NB4 (cell line): ENCODE measurements at regions not wholly inside any gene's neighbourhood (a gene's known extent, or its start where the extent isn't known, plus 50 kb on each side); places are given as distances from the start of the nearest gene placed in this dataset.
"Not testable (repeated sequence)": the region's sequence is repeated elsewhere in the genome, so short reads cannot be mapped to it uniquely, and the experiment has no call there.

ENCODE experiments used
- DNase-seq: peaks from one replicate; pipeline ENCODE4 v3.0.0; 2010; ENCODE audit warnings: low read depth
- H3K4me3 ChIP-seq: one replicate; pipeline ENCODE4 v1.5.1; 2011; ENCODE audit warnings: mild to moderate bottlenecking, low read depth, low read length, moderate library complexity
- CTCF ChIP-seq: IDR thresholded peaks from one replicate; pipeline ENCODE4 v1.5.1; 2012; ENCODE audit warnings: low read depth, low read length
- MAX ChIP-seq: IDR thresholded peaks from 2 replicates; pipeline ENCODE4 v1.6.1; 2011; ENCODE audit warnings: low read depth, low read length
- MYC ChIP-seq: IDR thresholded peaks from 2 replicates; pipeline ENCODE4 v1.6.1; 2011; ENCODE audit warnings: low read depth, low read length
- POLR2A ChIP-seq: IDR thresholded peaks from 2 replicates; pipeline ENCODE4 v1.6.1; 2011; ENCODE audit warnings: mild to moderate bottlenecking; ENCODE audit not compliant: insufficient read length; ENCODE audit errors: extremely low read depth

- TF ChIP-seq CTCF: no peak
- no peak for TF ChIP-seq MYC
- no peak for TF ChIP-seq MAX
- no peak for TF ChIP-seq POLR2A
- DNase-seq: no peak
- H3K4me3 ChIP-seq: no peak overlapping the region
Measured at GRCh38 chr1:101370488-101370887, 133.7 kb downstream of the S1PR1 start.

- no peak for DNase-seq
Measured at GRCh38 chr1:101371259-101371658, 134.4 kb downstream of the S1PR1 start.

GRCh38 chr1:101373570-101373969 lies 136.8 kb downstream of the S1PR1 start:
- DNase-seq: no peak
- TF ChIP-seq MAX (no peak), MYC (no peak), POLR2A (no peak), CTCF (no peak)
- no peak overlapping the region for H3K4me3 ChIP-seq

More at GRCh38 chr1:101371259-101371658, 134.4 kb downstream of the S1PR1 start:
- H3K4me3 ChIP-seq: no peak overlapping the region
- TF ChIP-seq POLR2A: no peak
- no peak for TF ChIP-seq MYC
- TF ChIP-seq MAX: no peak
- no peak for TF ChIP-seq CTCF

- H3K4me3 ChIP-seq: not testable (repeated sequence)
Measured at GRCh38 chr1:101375448-101375847, 138.6 kb downstream of the S1PR1 start.

GRCh38 chr1:101376121-101377083 lies 139.6 kb downstream of the S1PR1 start:
- no peak overlapping the region for H3K4me3 ChIP-seq
- TF ChIP-seq MAX (no peak), POLR2A (no peak), CTCF (no peak), MYC (no peak)
- no peak for DNase-seq

More at GRCh38 chr1:101375448-101375847, 138.6 kb downstream of the S1PR1 start:
- not testable (repeated sequence) for DNase-seq

- TF ChIP-seq MAX: no peak
- no peak for TF ChIP-seq MYC
- TF ChIP-seq POLR2A: no peak
- no peak for TF ChIP-seq CTCF
- no peak for DNase-seq
- no peak overlapping the region for H3K4me3 ChIP-seq
Measured at GRCh38 chr1:101377084-101377835, 140.4 kb downstream of the S1PR1 start.
